ENCODE measurements at regions not wholly inside any gene's neighbourhood (a gene's known extent, or its start where the extent isn't known, plus 50 kb on each side); places are given as distances from the start of the nearest gene placed in this dataset.
A peak's percentile ranks its signal among the peaks of the same experiment; 100 is the strongest.
"Not testable (repeated sequence)": the region's sequence is repeated elsewhere in the genome, so short reads cannot be mapped to it uniquely, and the experiment has no call there.

GRCh38 chrX:124426288-124427169 is 80.2 kb downstream of the SH2D1A start:
- Histone ChIP-seq H3K27ac (no peak overlapping the region), H3K4me3 (no peak overlapping the region), H3K4me1 (replicated peaks in 1 of 2) (no peaks in the 10 kb centered on the region)
- 53 to 67% (median 59%) methylated on average over 1 to 3 of the region's 9 CpGs; no CpG with 5 or more reads in 6 of the 10 experiments for WGBS, 10 experiments
- ATAC-seq (replicated peaks in 6 of 8): peak in 5 of 8 experiments; percentile 51 to 94 (median 82)
- in situ Hi-C loops (cut with MboI; ENCODE audit: low pct_unique_long_range_greater_than_20kb in 2 of 9, low sequenced_read_pairs in 9 of 9, unreplicated experiment in 9 of 9): no loop called here

- no peak overlapping the region for H3K27ac ChIP-seq
- H3K4me3 ChIP-seq: no peak overlapping the region
- in situ Hi-C loops (cut with MboI; ENCODE audit: low pct_unique_long_range_greater_than_20kb in 2 of 9, low sequenced_read_pairs in 9 of 9, unreplicated experiment in 9 of 9): no loop called here
- H3K4me1 ChIP-seq (replicated peaks in 1 of 2): no peaks in the 10 kb centered on the region
- ATAC-seq (replicated peaks in 6 of 8): no peak
- WGBS, 10 experiments: 19 to 100% (median 80%) methylated on average over 1 to 2 of the region's 2 CpGs; no CpG with 5 or more reads in 3 of the 10 experiments
Observed at GRCh38 chrX:124433186-124433585, 86.8 kb downstream of the SH2D1A start.

- ATAC-seq (replicated peaks in 6 of 8): peak in 2 of 8 experiments; percentile 3 to 30
- Histone ChIP-seq H3K4me1 (replicated peaks in 1 of 2) (no peaks in the 10 kb centered on the region), H3K4me3 (no peak overlapping the region), H3K27ac (no peak overlapping the region)
- WGBS, 10 experiments: 14 to 87% (median 60%) methylated on average over 1 to 4 of the region's 4 CpGs; no CpG with 5 or more reads in 4 of the 10 experiments
- in situ Hi-C loops (cut with MboI; ENCODE audit: low pct_unique_long_range_greater_than_20kb in 2 of 9, low sequenced_read_pairs in 9 of 9, unreplicated experiment in 9 of 9): no loop called here
Observed at GRCh38 chrX:124435616-124436015, 89.3 kb downstream of the SH2D1A start.

GRCh38 chrX:124440695-124441094 is 94.3 kb downstream of the SH2D1A start:
- H3K4me1 ChIP-seq (replicated peaks in 1 of 2): no peaks in the 10 kb centered on the region
- no peak overlapping the region for H3K27ac ChIP-seq
- no peak overlapping the region for H3K4me3 ChIP-seq
- in situ Hi-C loops (cut with MboI; ENCODE audit: low pct_unique_long_range_greater_than_20kb in 2 of 9, low sequenced_read_pairs in 9 of 9, unreplicated experiment in 9 of 9): no loop called here
- ATAC-seq (replicated peaks in 6 of 8): no peak
- 0 to 100% (median 56%) methylated on average over 1 to 2 of the region's 2 CpGs; no CpG with 5 or more reads in 7 of the 10 experiments for WGBS, 10 experiments

DNA sequence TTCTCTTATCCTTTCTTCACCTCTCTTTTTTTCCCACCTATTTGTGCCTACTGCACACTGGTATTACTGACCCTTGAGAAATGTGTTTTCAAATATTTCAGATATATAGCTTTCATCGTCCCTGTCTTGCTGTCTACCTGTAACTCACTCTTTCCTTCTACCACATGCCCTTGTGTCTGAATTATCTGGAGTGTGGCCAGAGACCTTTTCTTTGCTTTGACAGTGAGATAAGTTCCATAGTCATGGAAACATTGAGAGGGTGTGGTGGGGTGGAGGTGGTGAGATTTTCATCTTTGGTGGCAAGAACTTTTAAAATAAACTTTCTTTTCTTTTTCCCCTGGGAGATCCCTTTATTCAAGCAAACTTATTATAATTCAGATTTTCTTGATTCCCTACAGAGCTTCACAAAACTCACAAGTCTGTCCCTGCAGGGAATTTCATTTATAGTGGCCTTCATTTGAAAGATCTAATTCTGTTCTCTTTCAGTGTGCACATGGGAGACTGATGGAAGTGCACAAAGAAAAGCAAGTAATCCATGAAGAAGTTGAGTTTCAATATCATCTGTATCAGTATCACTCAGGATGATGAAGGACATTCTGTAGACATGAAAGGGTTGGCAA is 95.7 kb downstream of the SH2D1A start:
- Histone ChIP-seq H3K4me1 (replicated peaks in 1 of 2) (no peaks in the 10 kb centered on the region), H3K4me3 (no peak overlapping the region), H3K27ac (no peak overlapping the region)
- WGBS, 10 experiments: 14 to 100% (median 83%) methylated on average over 1 of the region's 1 CpG; no CpG with 5 or more reads in 5 of the 10 experiments
- in situ Hi-C loops (cut with MboI; ENCODE audit: low pct_unique_long_range_greater_than_20kb in 2 of 9, low sequenced_read_pairs in 9 of 9, unreplicated experiment in 9 of 9): no loop called here
- no peak for ATAC-seq (replicated peaks in 6 of 8)

- in situ Hi-C loops (cut with MboI; ENCODE audit: low pct_unique_long_range_greater_than_20kb in 2 of 9, low sequenced_read_pairs in 9 of 9, unreplicated experiment in 9 of 9): no loop called here
- peaks cover 0 to 3% of the 10 kb centered on the region in 2 donors for H3K4me1 ChIP-seq (replicated peaks in 1 of 2)
- no peak overlapping the region for H3K4me3 ChIP-seq
- H3K27ac ChIP-seq: no peak overlapping the region
- ATAC-seq (replicated peaks in 6 of 8): no peak
- WGBS, 10 experiments: 0 to 30% methylated on average over 1 of the region's 1 CpG; no CpG with 5 or more reads in 8 of the 10 experiments
Observed at GRCh38 chrX:124455966-124456365, 109.6 kb downstream of the SH2D1A start.

- H3K4me1 ChIP-seq (replicated peaks in 1 of 2); H3K27ac ChIP-seq; in situ Hi-C loops (cut with MboI; ENCODE audit: low pct_unique_long_range_greater_than_20kb in 2 of 9, low sequenced_read_pairs in 9 of 9, unreplicated experiment in 9 of 9); ATAC-seq (replicated peaks in 6 of 8); H3K4me3 ChIP-seq: not testable (repeated sequence)
Observed at GRCh38 chrX:124459851-124460250, 113.5 kb downstream of the SH2D1A start.

GRCh38 chrX:124462931-124463330 is 116.6 kb downstream of the SH2D1A start:
- Histone ChIP-seq H3K4me1 (replicated peaks in 1 of 2) (no peaks in the 10 kb centered on the region), H3K27ac (no peak overlapping the region), H3K4me3 (no peak overlapping the region)
- 66 to 100% (median 92%) methylated on average over 1 to 3 of the region's 4 CpGs; no CpG with 5 or more reads in 5 of the 10 experiments for WGBS, 10 experiments
- ATAC-seq (replicated peaks in 6 of 8): no peak
- in situ Hi-C loops (cut with MboI; ENCODE audit: low pct_unique_long_range_greater_than_20kb in 2 of 9, low sequenced_read_pairs in 9 of 9, unreplicated experiment in 9 of 9): no loop called here

DNA sequence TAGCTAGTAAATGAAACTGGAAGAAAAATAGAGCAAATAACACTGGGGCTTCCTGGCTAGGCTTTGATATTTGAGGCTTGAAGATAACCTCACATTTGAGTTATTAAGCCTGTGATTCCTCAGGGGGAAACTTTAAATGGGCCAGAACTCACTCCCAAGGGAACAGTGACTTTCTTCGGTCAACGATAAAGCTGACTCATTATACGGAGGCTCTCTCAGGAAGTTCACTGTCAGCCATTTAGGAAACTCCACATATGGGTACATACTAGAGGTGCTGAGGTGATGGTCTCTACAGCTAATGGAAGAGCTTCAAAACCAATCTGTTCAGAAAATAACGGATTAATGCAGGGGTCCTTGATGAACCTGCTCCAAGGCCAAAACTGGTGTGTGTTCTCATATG is 120.8 kb downstream of the SH2D1A start:
- Histone ChIP-seq H3K4me1 (replicated peaks in 1 of 2) (no peaks in the 10 kb centered on the region), H3K4me3 (no peak overlapping the region), H3K27ac (no peak overlapping the region)
- in situ Hi-C loops (cut with MboI; ENCODE audit: low pct_unique_long_range_greater_than_20kb in 2 of 9, low sequenced_read_pairs in 9 of 9, unreplicated experiment in 9 of 9): no loop called here
- 74% methylated on average over 4 of the region's 4 CpGs; no CpG with 5 or more reads in 9 of the 10 experiments for WGBS, 10 experiments
- no peak for ATAC-seq (replicated peaks in 6 of 8)

DNA sequence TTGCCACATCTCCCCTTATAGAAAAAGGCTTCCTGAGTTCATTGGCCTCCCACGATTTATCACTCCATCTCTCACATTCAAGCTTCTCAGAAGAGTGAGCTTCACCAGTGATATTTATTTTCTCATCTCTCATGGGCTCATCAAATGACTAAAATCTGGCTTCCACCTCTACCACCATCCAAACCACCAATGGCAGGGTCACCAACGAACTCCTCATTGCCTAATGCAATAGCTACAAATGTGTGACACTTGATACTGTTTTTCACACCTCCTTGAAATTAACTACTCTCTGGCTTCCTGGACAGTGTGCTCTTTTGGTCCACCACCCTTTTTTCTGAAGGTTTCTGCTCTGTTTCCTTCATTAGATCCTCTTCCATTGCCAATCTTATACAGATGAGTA is 129.0 kb downstream of the SH2D1A start:
- H3K4me3 ChIP-seq: no peak overlapping the region
- H3K27ac ChIP-seq: no peak overlapping the region
- no peak for ATAC-seq (replicated peaks in 6 of 8)
- H3K4me1 ChIP-seq (replicated peaks in 1 of 2): no peaks in the 10 kb centered on the region
- in situ Hi-C loops (cut with MboI; ENCODE audit: low pct_unique_long_range_greater_than_20kb in 2 of 9, low sequenced_read_pairs in 9 of 9, unreplicated experiment in 9 of 9): no loop called here
- 0 to 58% (median 29%) methylated on average over 1 to 2 of the region's 2 CpGs; no CpG with 5 or more reads in 7 of the 10 experiments for WGBS, 10 experiments

DNA sequence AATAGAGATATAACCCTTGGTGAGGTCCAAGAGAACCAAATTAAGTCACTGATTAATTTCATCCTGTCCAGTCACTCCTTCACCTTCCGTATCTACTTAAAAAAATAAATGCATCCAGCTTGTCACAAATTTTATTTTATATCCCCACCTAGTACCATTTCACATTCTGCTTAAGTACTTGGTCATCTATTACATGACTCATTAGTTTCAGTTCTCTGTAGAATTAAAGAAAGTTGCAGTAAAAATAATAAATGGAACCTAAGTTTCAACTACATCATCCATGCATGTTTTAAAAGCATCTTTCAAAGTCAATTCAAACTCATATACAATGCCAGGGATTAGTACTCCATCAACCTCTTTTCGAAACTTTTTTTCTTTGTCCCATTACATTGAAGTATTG is 130.2 kb downstream of the SH2D1A start:
- ATAC-seq (replicated peaks in 6 of 8): no peak
- Histone ChIP-seq H3K27ac (no peak overlapping the region), H3K4me1 (replicated peaks in 1 of 2) (no peaks in the 10 kb centered on the region), H3K4me3 (no peak overlapping the region)
- 17 to 100% (median 100%) methylated on average over 1 to 2 of the region's 2 CpGs; no CpG with 5 or more reads in 3 of the 10 experiments for WGBS, 10 experiments
- in situ Hi-C loops (cut with MboI; ENCODE audit: low pct_unique_long_range_greater_than_20kb in 2 of 9, low sequenced_read_pairs in 9 of 9, unreplicated experiment in 9 of 9): no loop called here

GRCh38 chrX:124478046-124478445 is 131.7 kb downstream of the SH2D1A start:
- H3K4me1 ChIP-seq (replicated peaks in 1 of 2): no peaks in the 10 kb centered on the region
- in situ Hi-C loops (cut with MboI; ENCODE audit: low pct_unique_long_range_greater_than_20kb in 2 of 9, low sequenced_read_pairs in 9 of 9, unreplicated experiment in 9 of 9): no loop called here
- no peak overlapping the region for H3K4me3 ChIP-seq
- no peak overlapping the region for H3K27ac ChIP-seq
- ATAC-seq (replicated peaks in 6 of 8): no peak
- WGBS, 10 experiments: 0 to 100% (median 79%) methylated on average over 1 to 5 of the region's 5 CpGs; no CpG with 5 or more reads in 2 of the 10 experiments

DNA sequence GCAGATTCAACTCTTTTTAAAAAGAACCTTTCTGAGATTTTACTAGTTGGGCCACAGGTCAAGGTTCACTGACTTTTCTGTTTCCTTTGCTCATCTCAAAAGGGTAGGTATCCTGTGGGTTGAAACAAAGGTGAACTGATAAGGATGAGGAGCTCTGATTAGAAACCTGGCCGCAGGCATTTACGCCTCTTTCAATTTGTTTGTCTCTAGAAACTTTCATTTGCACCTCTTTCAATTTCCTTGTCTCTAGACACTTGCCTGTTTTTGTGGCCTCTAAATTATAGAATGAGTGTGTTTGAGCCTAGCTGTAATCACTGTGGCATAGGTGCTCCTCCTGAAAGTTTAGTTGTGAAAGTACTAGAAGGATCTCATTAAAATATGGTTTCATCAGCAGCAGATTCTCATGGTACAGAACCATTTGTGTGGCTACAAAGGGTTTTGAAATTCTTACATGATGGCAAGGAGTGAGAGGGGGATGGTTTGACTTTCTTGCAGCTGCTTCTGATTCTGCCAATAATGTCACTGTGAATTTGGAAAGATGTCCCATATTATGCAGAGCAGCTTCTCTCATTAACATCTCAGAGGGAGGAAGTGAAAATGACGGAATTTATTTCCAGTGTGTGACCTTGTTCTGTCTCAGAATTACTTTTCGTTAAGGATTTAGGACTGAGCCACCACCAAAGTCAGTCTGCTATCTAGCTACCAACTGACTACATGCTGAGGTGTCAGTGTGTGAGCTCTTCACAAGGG is 142.2 kb downstream of the SH2D1A start:
- ATAC-seq (replicated peaks in 6 of 8): no peak
- H3K27ac ChIP-seq: no peak overlapping the region
- no peaks in the 10 kb centered on the region for H3K4me1 ChIP-seq (replicated peaks in 1 of 2)
- H3K4me3 ChIP-seq: no peak overlapping the region
- in situ Hi-C loops (cut with MboI; ENCODE audit: low pct_unique_long_range_greater_than_20kb in 2 of 9, low sequenced_read_pairs in 9 of 9, unreplicated experiment in 9 of 9): no loop called here
- WGBS, 10 experiments: 25 to 100% (median 55%) methylated on average over 1 to 4 of the region's 4 CpGs; no CpG with 5 or more reads in 7 of the 10 experiments
